LHCN-M2 (cell line): ENCODE measurements at regions not wholly inside any gene's neighbourhood (a gene's known extent, or its start where the extent isn't known, plus 50 kb on each side); places are given as distances from the start of the nearest gene placed in this dataset.
A peak's percentile ranks its signal among the peaks of the same experiment; 100 is the strongest.

Source experiments
- DNase-seq: peaks from one replicate; pipeline ENCODE4 v3.0.0-alpha.2; 2012; ENCODE audit warnings: low read depth

DNA sequence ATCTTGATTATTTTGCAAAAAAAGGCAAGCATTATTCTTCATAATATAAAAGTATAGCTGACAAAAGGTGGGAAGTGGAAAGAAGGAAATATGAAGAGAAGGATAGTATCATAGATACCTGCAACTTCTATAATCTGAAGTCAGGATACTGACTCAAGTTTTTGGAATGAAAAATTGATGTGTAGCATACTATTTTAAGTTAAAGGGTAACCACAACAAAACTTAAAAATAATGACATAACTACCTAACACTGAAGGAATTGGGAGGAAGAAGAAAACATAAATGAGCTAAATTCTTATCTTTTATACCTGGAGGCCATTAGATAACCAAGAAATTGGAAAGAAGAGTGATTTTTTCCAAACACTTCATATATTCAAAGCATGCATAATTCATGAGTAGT, 51.8 kb upstream of the TLE1 start:
- no peak for DNase-seq

DNA sequence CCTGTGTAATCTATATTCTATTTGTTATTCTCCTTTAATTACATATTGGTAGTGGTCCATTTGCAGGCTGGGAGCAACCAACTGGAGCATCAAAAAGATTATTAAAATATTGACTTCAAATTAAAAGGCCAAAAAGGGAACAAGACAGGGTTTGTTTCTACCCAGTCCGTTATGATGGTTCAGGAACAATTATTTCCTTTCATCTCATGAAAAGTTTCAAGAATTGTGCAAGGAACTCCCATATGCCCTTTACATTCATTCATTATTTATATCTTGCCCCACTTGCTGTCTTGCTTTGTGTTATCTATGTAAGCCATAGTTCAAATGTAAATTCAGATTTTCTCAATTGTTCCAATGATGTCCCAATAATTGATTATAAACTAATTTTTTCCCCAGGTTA, 58.7 kb upstream of the TLE1 start:
- DNase-seq, result no peak

DNA sequence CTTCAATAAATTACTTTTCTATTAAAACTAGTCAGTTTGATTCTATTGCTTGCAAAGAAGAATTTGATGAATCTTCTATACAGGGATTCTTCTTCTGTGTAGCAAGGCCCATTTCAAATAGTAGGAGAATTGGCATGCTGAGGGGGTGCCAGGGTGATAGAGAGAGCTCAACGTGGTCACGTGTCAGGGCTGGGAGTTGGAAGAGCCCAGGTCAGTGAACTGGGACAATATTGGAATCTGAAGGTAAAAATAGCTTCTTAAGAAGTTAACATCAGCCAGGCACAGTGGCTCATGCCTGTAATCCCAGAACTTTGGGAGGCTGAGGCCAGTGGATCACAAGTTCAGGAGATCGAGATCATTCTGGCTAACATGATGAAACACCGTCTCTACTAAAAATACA, 64.1 kb upstream of the TLE1 start:
- no peak for DNase-seq

DNA sequence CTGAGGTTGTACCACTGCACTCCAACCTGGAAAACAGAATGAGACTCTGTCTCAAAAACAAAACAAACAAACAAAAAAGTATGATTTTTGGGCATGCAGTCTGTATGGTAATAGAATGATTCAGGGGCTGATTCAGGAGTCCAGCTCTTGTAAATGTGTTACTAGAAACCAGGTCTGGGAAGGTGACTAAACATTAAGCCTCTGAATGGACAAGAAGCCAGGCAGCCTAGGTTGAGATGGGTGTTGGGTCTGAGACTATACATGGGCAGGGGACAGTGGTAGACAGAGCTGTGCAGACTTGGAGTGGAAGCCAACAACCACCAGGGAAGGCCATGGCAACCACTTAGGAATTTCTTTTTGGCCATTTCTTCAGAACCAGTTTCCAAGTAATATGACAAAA, 64.9 kb upstream of the TLE1 start:
- no peak for DNase-seq

GRCh38 chr9:81755721-81756120, 66.4 kb upstream of the TLE1 start:
- no peak for DNase-seq

DNA sequence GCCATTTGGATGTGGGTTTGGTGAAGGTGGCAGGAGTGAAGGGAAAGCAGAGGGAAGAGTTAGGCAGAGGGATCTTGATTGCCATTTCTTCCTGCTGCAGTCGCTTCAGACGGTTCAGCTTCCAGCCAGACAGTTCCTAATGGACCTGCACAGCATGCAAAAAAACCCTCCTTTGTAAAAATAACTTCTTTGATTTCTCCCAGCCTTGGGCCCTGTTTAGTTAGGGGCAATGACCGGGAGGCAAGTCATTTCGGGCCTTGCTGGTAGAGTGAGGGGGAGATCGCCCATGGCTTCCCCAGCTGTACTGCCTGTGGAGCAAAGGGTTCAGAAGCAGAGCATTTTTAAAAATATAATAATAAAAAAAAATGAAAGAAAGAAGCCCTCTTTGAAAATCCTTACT, 67.2 kb upstream of the TLE1 start:
- no peak for DNase-seq

GRCh38 chr9:81758123-81758797, 68.9 kb upstream of the TLE1 start:
- no peak for DNase-seq

DNA sequence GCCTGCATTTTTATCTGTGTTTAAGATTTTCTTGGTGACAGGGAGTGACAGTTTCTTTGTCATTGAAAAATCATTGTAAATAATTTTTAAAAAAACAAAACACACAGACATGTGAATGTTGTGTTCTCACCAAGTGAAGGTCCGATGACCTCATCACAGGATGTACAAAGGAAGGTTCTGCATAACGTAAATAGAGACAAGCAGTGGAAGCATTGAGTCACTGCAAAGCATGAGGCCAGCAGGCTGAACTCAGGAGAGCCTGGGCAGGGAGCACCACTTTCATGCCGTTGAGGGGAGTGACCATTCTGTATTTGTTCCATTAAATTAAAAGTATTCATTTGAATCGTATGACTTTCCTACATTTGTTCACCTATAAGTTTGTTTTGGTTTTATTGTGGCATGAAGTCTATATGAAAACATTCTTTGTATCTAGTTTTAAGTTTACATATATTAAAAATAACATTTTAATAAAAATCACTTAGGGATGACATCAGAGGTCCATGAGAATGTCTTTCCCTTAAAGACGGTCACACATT, 70.4 kb upstream of the TLE1 start:
- DNase-seq, result peak; percentile 87

- no peak for DNase-seq
Observed at GRCh38 chr9:81767921-81768320, 78.6 kb upstream of the TLE1 start.

DNA sequence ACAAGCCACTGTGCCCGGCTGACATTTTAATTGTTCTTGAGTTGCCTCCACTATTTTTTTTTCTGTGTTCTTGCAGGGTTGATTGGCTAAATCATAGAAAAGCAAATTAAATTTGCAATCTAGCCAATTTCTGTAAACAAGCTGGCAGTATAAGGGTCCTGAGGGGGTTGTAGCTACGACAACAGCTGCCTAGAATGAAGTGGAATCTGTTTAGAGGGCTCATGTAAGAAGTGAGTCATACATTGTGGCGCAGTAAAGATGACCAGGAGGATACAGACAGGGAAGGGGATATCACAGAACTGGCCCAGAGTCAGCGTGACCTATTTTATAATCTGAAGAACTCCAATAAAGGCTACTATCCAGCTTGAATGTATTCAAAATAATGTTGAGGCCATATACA, 82.2 kb upstream of the TLE1 start:
- peak; percentile 91 for DNase-seq

DNA sequence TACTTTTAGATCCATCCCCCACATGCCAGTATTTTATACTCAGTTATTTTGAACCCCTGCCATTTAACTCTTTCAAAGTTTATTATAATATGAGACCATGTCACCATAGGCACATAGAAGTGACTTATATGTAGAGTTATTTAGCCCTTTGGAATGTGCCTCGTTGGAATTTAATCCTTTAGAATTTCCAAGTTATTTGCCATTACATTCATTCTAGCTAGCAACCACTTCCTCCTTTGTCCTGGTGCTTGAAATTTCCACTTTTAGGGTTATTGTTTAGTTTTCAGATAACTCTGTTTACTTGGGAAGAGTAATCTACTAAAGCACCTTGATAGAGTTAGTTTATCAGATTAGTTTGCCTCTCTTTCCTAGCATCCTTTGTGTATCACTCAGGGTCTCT, 82.8 kb upstream of the TLE1 start:
- peak; percentile 54 for DNase-seq

DNA sequence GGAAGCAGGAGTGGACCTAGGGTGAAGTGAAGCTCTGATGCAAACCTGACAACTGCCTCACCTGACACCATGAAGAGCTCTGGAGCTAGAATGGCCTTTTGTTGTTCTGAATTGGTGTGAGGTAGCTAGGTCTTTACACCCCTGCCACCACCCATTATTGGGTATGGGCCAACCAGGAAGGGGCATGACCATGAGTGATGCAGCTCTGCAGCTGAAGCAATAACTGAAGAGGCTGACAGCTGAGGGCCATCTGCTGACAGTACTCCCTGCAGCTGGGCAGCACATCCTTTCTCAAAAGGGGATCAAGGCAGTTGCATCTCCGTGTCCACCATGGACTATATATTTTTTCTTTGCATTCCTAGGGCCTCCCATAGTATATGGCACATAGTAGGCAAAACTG, 87.0 kb upstream of the TLE1 start:
- DNase-seq, result peak; percentile 82

GRCh38 chr9:81776834-81777233, 87.5 kb upstream of the TLE1 start:
- no peak for DNase-seq

DNA sequence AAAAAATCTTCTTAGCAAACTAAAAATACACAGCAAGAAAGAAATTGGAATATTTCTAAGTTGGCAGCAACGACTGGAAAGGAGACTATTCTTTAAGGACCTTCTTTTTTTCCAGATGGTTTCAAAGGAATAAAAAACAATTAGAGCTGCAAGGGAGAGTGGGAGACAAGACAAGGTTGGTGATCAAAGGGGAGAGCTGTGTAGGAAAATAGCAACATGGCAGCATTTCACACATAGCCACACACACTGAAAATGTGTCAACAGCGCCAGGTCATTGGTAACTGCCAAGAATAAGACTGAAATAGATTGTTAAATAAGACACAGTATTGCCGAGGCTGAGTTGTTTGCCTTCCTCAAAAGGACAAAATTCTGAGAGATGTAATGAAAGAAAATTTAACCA, 88.1 kb upstream of the TLE1 start:
- DNase-seq, result no peak

GRCh38 chr9:81782313-81782995, 93.1 kb upstream of the TLE1 start:
- no peak for DNase-seq

- peak; percentile 86 for DNase-seq
Observed at GRCh38 chr9:81787747-81788632, 98.6 kb upstream of the TLE1 start.

GRCh38 chr9:81789721-81790120, 100.4 kb upstream of the TLE1 start:
- DNase-seq, result peak; percentile 38

- no peak for DNase-seq
Observed at GRCh38 chr9:81790166-81790565, 100.8 kb upstream of the TLE1 start.

DNA sequence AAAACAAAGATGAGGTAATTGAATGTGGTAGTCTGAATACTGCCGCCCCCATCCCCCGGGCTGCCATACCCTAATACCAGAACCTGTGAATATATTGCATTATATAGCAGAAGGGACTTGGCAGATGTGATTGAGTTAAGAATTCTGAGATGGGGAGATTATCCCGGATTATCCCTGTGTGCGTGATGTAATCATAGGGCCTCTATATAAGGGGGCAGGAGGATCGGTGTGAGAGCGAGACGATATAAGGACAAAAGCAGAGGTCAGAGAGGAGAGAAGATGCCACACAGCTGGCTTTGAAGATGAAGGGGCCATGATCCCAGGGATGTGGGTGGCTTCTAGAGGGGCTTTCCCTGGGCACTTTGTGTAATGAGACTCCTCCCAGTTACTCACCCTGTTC, 101.7 kb upstream of the TLE1 start:
- no peak for DNase-seq

GRCh38 chr9:81798606-81799005, 109.3 kb upstream of the TLE1 start:
- DNase-seq, result no peak

GRCh38 chr9:81801190-81801589, 111.8 kb upstream of the TLE1 start:
- DNase-seq, result no peak

DNA sequence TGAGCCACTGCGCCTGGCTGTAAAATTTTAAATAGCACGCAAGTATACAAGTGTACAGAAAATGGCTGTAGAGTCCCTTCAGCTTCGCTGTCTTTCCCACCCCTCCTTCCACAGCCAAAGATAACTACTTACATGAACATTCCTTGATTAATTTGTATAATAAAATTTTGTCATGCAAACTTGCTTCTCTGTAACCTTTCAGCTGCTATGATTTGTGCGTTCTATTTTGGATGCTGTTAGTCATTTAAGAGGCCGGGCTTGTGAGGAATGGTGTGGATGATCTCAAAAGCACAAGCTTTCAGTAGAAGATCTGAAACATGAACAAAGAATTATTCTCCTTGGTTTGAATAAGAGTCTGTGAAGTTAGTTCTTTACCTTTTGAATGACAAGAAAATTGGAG, 115.0 kb upstream of the TLE1 start:
- DNase-seq, result peak; percentile 50
